Osteoblast (primary cell): ENCODE measurements at regions not wholly inside any gene's neighbourhood (a gene's known extent, or its start where the extent isn't known, plus 50 kb on each side); places are given as distances from the start of the nearest gene placed in this dataset.

Experiments used
- DNase-seq: peaks from one replicate; pipeline ENCODE4 v3.0.0; 2011; ENCODE audit warnings: low spot score, mixed read lengths; ENCODE audit not compliant: insufficient read length; ENCODE audit errors: missing footprints
- H2AFZ ChIP-seq: 2 replicates; pipeline ENCODE4 v1.6.0; 2011; ENCODE audit warnings: mild to moderate bottlenecking, low read length
- H3K27ac ChIP-seq: 2 replicates; pipeline ENCODE4 v1.5.1; 2011; ENCODE audit warnings: mild to moderate bottlenecking, low read depth, low read length, moderate library complexity
- H3K27me3 ChIP-seq: 2 replicates; pipeline ENCODE4 v1.6.0; 2012; ENCODE audit warnings: mild to moderate bottlenecking, control low read depth, inconsistent platforms, low read length, moderate library complexity; ENCODE audit not compliant: insufficient read depth
- H3K36me3 ChIP-seq: 2 replicates; pipeline ENCODE4 v1.5.1; 2011; ENCODE audit warnings: mild to moderate bottlenecking, low read length, control low read depth, moderate library complexity; ENCODE audit not compliant: insufficient read depth
- H3K4me1 ChIP-seq: 2 replicates; pipeline ENCODE4 v1.5.1; 2011; ENCODE audit warnings: mild to moderate bottlenecking, low read length, control low read depth, moderate library complexity; ENCODE audit not compliant: insufficient read depth
- H3K4me2 ChIP-seq: 2 replicates; pipeline ENCODE4 v1.6.0; 2011; ENCODE audit warnings: mild to moderate bottlenecking, low read length; ENCODE audit not compliant: insufficient read depth
- H3K4me3 ChIP-seq: fragments of 200-600 bp; sonication (generic); 3 replicates; pipeline ENCODE4 v1.5.1; 2012; ENCODE audit warnings: mild to moderate bottlenecking, low read length, inconsistent platforms; ENCODE audit not compliant: insufficient read depth
- H3K79me2 ChIP-seq: 2 replicates; pipeline ENCODE4 v1.6.0; 2012; ENCODE audit warnings: mild to moderate bottlenecking, low read length, control low read depth, inconsistent platforms; ENCODE audit not compliant: insufficient read depth
- H3K9me3 ChIP-seq: 2 replicates; pipeline ENCODE4 v1.5.1; 2011; ENCODE audit warnings: low read depth, low read length, control low read depth
- H4K20me1 ChIP-seq: 2 replicates; pipeline ENCODE4 v1.6.0; 2012; ENCODE audit warnings: mild to moderate bottlenecking, low read length, control low read depth; ENCODE audit not compliant: insufficient read depth
- CTCF ChIP-seq: IDR thresholded peaks from 2 replicates; pipeline ENCODE4 v1.5.1; 2011; ENCODE audit warnings: mild to moderate bottlenecking, low read depth, low read length, moderate library complexity; ENCODE audit errors: extremely low read depth

- Histone ChIP-seq H3K27ac (no peak overlapping the region), H4K20me1 (no peaks in the 10 kb centered on the region), H3K4me2 (no peak overlapping the region), H3K79me2 (no peaks in the 10 kb centered on the region), H3K9me3 (no peaks in the 10 kb centered on the region), H2AFZ (no peak overlapping the region), H3K27me3 (no peaks in the 10 kb centered on the region), H3K36me3 (no peaks in the 10 kb centered on the region), H3K4me3 (no peak overlapping the region), H3K4me1 (no peaks in the 10 kb centered on the region)
- no peak for DNase-seq
- no peak for TF ChIP-seq CTCF
These were observed 114.3 kb upstream of the FXR1 start for GRCh38 chr3:180798197-180798596.

- H3K27ac ChIP-seq, result no peak overlapping the region
- no peak for DNase-seq
- peak; percentile 56 for TF ChIP-seq CTCF
- H3K4me1 ChIP-seq, result no peaks in the 10 kb centered on the region
- H3K4me3 ChIP-seq, result no peak overlapping the region
- no peak overlapping the region for H2AFZ ChIP-seq
- no peaks in the 10 kb centered on the region for H3K36me3 ChIP-seq
- H3K79me2 ChIP-seq, result no peaks in the 10 kb centered on the region
- no peaks in the 10 kb centered on the region for H4K20me1 ChIP-seq
- no peaks in the 10 kb centered on the region for H3K27me3 ChIP-seq
- H3K9me3 ChIP-seq, result no peaks in the 10 kb centered on the region
- no peak overlapping the region for H3K4me2 ChIP-seq
These were observed 109.6 kb upstream of the FXR1 start for GRCh38 chr3:180802837-180803236.

GRCh38 chr3:180804916-180805315, 107.6 kb upstream of the FXR1 start:
- no peak for DNase-seq
- H3K4me3 ChIP-seq, result no peak overlapping the region
- no peaks in the 10 kb centered on the region for H3K4me1 ChIP-seq
- TF ChIP-seq CTCF, result peak; percentile 42
- H3K9me3 ChIP-seq, result no peaks in the 10 kb centered on the region
- H4K20me1 ChIP-seq, result no peaks in the 10 kb centered on the region
- no peaks in the 10 kb centered on the region for H3K36me3 ChIP-seq
- H3K4me2 ChIP-seq, result peak overlapping the region; percentile 40
- no peak overlapping the region for H3K27ac ChIP-seq
- no peaks in the 10 kb centered on the region for H3K79me2 ChIP-seq
- no peaks in the 10 kb centered on the region for H3K27me3 ChIP-seq
- peak overlapping the region; percentile 65 for H2AFZ ChIP-seq

GRCh38 chr3:180808823-180809575, 103.5 kb upstream of the FXR1 start:
- no peak for TF ChIP-seq CTCF
- Histone ChIP-seq H3K36me3 (no peaks in the 10 kb centered on the region), H2AFZ (no peak overlapping the region), H3K27me3 (no peaks in the 10 kb centered on the region), H3K4me3 (no peak overlapping the region), H4K20me1 (no peaks in the 10 kb centered on the region), H3K9me3 (no peaks in the 10 kb centered on the region), H3K79me2 (no peaks in the 10 kb centered on the region), H3K4me1 (no peaks in the 10 kb centered on the region), H3K4me2 (no peak overlapping the region), H3K27ac (no peak overlapping the region)
- DNase-seq, result no peak
